Type B pancreatic cell (in vitro differentiated cells): ENCODE measurements at regions not wholly inside any gene's neighbourhood (a gene's known extent, or its start where the extent isn't known, plus 50 kb on each side); places are given as distances from the start of the nearest gene placed in this dataset.

Source experiments
- DNase-seq: peaks from one replicate; pipeline ENCODE4 v3.0.0; 2021; ENCODE audit warnings: mixed read lengths; ENCODE audit not compliant: unreplicated experiment; ENCODE audit errors: extremely low spot score
- H3K27ac Mint-ChIP-seq: 2 replicates; pipeline ENCODE4 v1.8.0; 2021; ENCODE audit warnings: mild to moderate bottlenecking, mixed read lengths
- H3K27me3 Mint-ChIP-seq: 2 replicates; pipeline ENCODE4 v1.8.0; 2021; ENCODE audit warnings: mixed read lengths
- H3K36me3 Mint-ChIP-seq: 2 replicates; pipeline ENCODE4 v1.8.0; 2021; ENCODE audit warnings: mixed read lengths
- H3K4me1 Mint-ChIP-seq: one replicate; pipeline ENCODE4 v1.8.0; 2021; ENCODE audit warnings: mixed read lengths; ENCODE audit not compliant: unreplicated experiment
- H3K4me3 Mint-ChIP-seq: 2 replicates; pipeline ENCODE4 v1.8.0; 2021; ENCODE audit warnings: mild to moderate bottlenecking, mixed read lengths
- H3K9me3 Mint-ChIP-seq: 2 replicates; pipeline ENCODE4 v1.8.0; 2021; ENCODE audit warnings: mixed read lengths
- TF ChIP-seq, protein P1 (sequence below): fragments of 200-600 bp; sonication (generic); conservative IDR thresholded peaks from 2 replicates; pipeline ENCODE4 v1.5.0; 2021; ENCODE audit warnings: antibody characterized with exemption, mild to moderate bottlenecking

DNA sequence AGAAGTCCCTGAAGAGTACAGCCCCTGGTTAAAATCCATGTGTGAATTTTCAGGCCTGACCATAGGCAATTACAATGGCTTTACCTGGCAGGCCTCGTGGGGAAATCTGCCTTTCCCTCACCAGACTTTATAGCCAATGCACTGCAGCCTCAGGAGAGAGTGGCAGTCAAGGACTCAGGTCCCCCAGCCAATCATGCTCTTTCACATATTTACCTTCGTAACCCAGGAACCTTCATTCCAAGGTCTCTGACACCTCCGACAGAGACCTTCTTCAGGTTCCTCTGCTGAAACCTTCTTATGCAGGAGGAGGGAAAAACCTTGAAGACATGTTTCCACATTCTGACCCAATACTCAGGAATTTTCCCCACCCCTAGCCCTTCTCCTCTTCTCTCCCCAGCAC, 118.9 kb downstream of the FASLG start:
- H3K9me3 Mint-ChIP-seq: no peaks in the 10 kb centered on the region
- peaks cover 5% of the 10 kb centered on the region for H3K27me3 Mint-ChIP-seq
- TF ChIP-seq, protein P1, sequence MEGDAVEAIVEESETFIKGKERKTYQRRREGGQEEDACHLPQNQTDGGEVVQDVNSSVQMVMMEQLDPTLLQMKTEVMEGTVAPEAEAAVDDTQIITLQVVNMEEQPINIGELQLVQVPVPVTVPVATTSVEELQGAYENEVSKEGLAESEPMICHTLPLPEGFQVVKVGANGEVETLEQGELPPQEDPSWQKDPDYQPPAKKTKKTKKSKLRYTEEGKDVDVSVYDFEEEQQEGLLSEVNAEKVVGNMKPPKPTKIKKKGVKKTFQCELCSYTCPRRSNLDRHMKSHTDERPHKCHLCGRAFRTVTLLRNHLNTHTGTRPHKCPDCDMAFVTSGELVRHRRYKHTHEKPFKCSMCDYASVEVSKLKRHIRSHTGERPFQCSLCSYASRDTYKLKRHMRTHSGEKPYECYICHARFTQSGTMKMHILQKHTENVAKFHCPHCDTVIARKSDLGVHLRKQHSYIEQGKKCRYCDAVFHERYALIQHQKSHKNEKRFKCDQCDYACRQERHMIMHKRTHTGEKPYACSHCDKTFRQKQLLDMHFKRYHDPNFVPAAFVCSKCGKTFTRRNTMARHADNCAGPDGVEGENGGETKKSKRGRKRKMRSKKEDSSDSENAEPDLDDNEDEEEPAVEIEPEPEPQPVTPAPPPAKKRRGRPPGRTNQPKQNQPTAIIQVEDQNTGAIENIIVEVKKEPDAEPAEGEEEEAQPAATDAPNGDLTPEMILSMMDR: no peak
- H3K36me3 Mint-ChIP-seq: no peaks in the 10 kb centered on the region
- no peak for DNase-seq
- H3K4me3 Mint-ChIP-seq: no peak overlapping the region
- H3K27ac Mint-ChIP-seq: no peak overlapping the region
- H3K4me1 Mint-ChIP-seq: no peaks in the 10 kb centered on the region

DNA sequence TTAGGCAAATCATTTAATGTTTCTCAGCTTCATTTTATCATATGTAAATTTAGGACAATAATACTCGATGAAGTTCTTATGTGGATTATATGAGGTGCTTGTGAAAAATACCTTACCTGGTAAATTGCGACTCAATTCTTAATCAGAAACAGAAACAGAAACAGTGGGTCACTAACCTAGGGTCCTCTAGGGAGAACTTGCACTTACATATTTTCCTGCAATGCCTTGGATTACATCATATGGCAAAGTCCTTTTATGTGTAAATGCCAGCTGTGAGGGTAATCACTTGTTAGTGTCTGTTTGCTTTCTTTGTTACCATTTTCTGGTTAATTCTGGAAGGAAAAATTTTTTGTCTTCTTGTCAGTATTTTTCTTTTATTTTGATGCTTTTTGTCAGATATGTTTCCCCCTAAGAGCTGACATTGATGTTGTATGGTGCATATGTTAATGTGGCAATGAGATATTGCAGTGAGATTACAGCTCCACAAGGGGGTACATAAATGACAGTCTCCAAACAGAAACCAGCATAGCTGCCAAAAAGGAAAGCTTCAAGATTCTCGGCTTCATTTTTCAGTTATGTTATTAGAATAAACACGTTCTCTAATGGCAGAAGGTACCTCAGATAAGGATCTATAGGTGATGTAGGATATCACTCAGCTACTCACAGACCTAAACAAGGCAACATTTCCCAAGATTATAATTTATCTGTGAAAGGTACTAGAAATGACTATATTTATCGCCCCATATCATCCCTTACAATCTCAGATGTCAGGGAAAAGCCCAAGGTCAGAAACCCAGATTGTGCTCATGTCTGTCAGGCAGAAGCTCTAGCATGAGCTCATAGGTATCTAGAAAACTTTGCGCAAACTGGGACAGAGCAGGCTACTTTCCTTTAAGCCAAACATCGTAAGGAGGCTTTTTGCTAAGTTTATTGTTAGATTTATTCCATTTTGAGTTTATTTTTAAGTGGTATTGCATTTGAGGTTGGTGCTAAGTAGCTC, 119.9 kb downstream of the FASLG start:
- TF ChIP-seq, protein P1: peak; percentile 32
- Mint-ChIP-seq H3K4me3 (no peak overlapping the region), H3K27me3 (peaks cover 8% of the 10 kb centered on the region), H3K9me3 (no peaks in the 10 kb centered on the region), H3K36me3 (no peaks in the 10 kb centered on the region), H3K4me1 (no peaks in the 10 kb centered on the region), H3K27ac (no peak overlapping the region)
- no peak for DNase-seq

GRCh38 chr1:172779491-172779890, 120.6 kb downstream of the FASLG start:
- Mint-ChIP-seq H3K36me3 (no peaks in the 10 kb centered on the region), H3K4me3 (no peak overlapping the region), H3K4me1 (no peaks in the 10 kb centered on the region), H3K27me3 (peaks cover 8% of the 10 kb centered on the region), H3K9me3 (no peaks in the 10 kb centered on the region), H3K27ac (no peak overlapping the region)
- TF ChIP-seq, protein P1: no peak
- no peak for DNase-seq

- TF ChIP-seq, protein P1: no peak
- H3K4me1 Mint-ChIP-seq: no peaks in the 10 kb centered on the region
These were observed 122.7 kb downstream of the FASLG start for GRCh38 chr1:172781513-172782140.

GRCh38 chr1:172789840-172790239, 130.9 kb downstream of the FASLG start:
- Mint-ChIP-seq H3K27ac (no peak overlapping the region), H3K9me3 (no peaks in the 10 kb centered on the region), H3K4me3 (no peak overlapping the region), H3K4me1 (no peaks in the 10 kb centered on the region), H3K36me3 (no peaks in the 10 kb centered on the region), H3K27me3 (peaks cover 3% of the 10 kb centered on the region)
- TF ChIP-seq, protein P1: no peak
- no peak for DNase-seq

More at GRCh38 chr1:172781513-172782140, 122.7 kb downstream of the FASLG start:
- Mint-ChIP-seq H3K9me3 (no peaks in the 10 kb centered on the region), H3K27ac (no peak overlapping the region), H3K36me3 (no peaks in the 10 kb centered on the region), H3K4me3 (no peak overlapping the region), H3K27me3 (peaks cover 8% of the 10 kb centered on the region)
- no peak for DNase-seq
